HCT116 (cell line): ENCODE measurements at regions not wholly inside any gene's neighbourhood (a gene's known extent, or its start where the extent isn't known, plus 50 kb on each side); places are given as distances from the start of the nearest gene placed in this dataset.

ENCODE experiments used
- ATAC-seq: fragments of 200-7000 bp; cut with Tn5 transposase; 2 replicates; pipeline ENCODE4 v1.9.1; 2020; ENCODE audit warnings: mild to moderate bottlenecking, moderate library complexity
- BruUV-seq: library from RNA; stranded (reverse); fragments of 400-500 nt; replicated peaks from 2 replicates; lab custom pipeline; 2021; lab: Mats Ljungman, UMichigan
- CTCF ChIA-PET: fragments of 300-600 bp; sonication (Branson Sonifier 250); formaldehyde crosslinking; loops from one replicate; lab custom pipeline; 2021; ENCODE audit warnings: antibody characterized with exemption; lab: Charles Lee
- POLR2A ChIA-PET: fragments of 300-600, 350-600 bp; sonication (Branson Sonifier 250); formaldehyde crosslinking; loops from one replicate; lab custom pipeline; 2021; ENCODE audit warnings: antibody characterized with exemption; lab: Charles Lee
- RAD21 ChIA-PET, 2 experiments: fragments of 300-600 bp; sonication (Branson Sonifier 250); formaldehyde crosslinking; loops; one replicate each; lab custom pipeline; 2023; ENCODE audit warnings: low total read pairs in 2 of 2; ENCODE audit not compliant: uncharacterized antibody in 2 of 2, unreplicated experiment in 2 of 2, low non-redundant PET in 1 of 2; lab: Charles Lee
- DNase-seq: peaks from one replicate; pipeline ENCODE4 v3.0.0-alpha.2; 2010; ENCODE audit warnings: low read depth, low spot score
- H2AFZ ChIP-seq: fragments of 200-600 bp; shearing (Covaris generic), sonication (generic); 2 replicates; pipeline ENCODE4 v1.6.1; 2017; ENCODE audit warnings: low read depth, mixed run types, mixed read lengths, antibody characterized with exemption, low read length; ENCODE audit not compliant: poor library complexity, severe bottlenecking
- H3K27ac ChIP-seq: 2 replicates; pipeline ENCODE4 v1.5.1; 2012; ENCODE audit warnings: low read depth, low read length
- H3K27me3 ChIP-seq: fragments of 200-600 bp; sonication (generic); 2 replicates; pipeline ENCODE4 v1.6.1; 2016; ENCODE audit warnings: mixed run types, low read length, mixed read lengths; ENCODE audit not compliant: insufficient read depth
- H3K36me3 ChIP-seq, 2 experiments: fragments of 200-500 bp in 1 of 2; fragments of 200-600 bp in 1 of 2; sonication (Bioruptor generic) in 1 of 2; sonication (generic) in 1 of 2; 2 replicates each; pipeline versions ENCODE4 v1.5.1 to v1.6.1; 2014 to 2016; ENCODE audit warnings: low read length in 2 of 2, inconsistent platforms in 1 of 2, mixed read lengths in 1 of 2, mixed run types in 1 of 2; ENCODE audit not compliant: insufficient read depth in 2 of 2, control insufficient read depth in 1 of 2
- H3K4me1 ChIP-seq, 2 experiments: fragments of 200-600 bp in 1 of 2; sonication (generic) in 1 of 2; 2 replicates each; pipeline versions ENCODE4 v1.5.1 to v1.6.1; 2012 to 2017; ENCODE audit warnings: low read length in 2 of 2, inconsistent platforms in 1 of 2, mild to moderate bottlenecking in 1 of 2, mixed read lengths in 1 of 2, mixed run types in 1 of 2, moderate library complexity in 1 of 2; ENCODE audit not compliant: insufficient read depth in 2 of 2, control insufficient read depth in 1 of 2
- H3K4me2 ChIP-seq: fragments of 200-600 bp; sonication (generic); 2 replicates; pipeline ENCODE4 v1.6.1; 2017; ENCODE audit warnings: mixed run types, low read length, mixed read lengths
- H3K4me3 ChIP-seq, 2 experiments: fragments of 200-600 bp in 1 of 2; sonication (generic) in 1 of 2; replicated peaks in 1 of 2; 2 replicates each; pipeline ENCODE4 v1.5.1; 2011 to 2016; ENCODE audit warnings: low read length in 2 of 2, control low read depth in 1 of 2, low read depth in 1 of 2, mild to moderate bottlenecking in 1 of 2, mixed read lengths in 1 of 2, mixed run types in 1 of 2
- H3K79me2 ChIP-seq: fragments of 200-600 bp; sonication (generic); 2 replicates; pipeline ENCODE4 v1.6.1; 2017; ENCODE audit warnings: mild to moderate bottlenecking, mixed run types, low read length, moderate library complexity, mixed read lengths; ENCODE audit not compliant: insufficient read depth
- H3K9ac ChIP-seq: fragments of 200-600 bp; sonication (generic); 2 replicates; pipeline ENCODE4 v1.6.1; 2016; ENCODE audit warnings: low read length, mixed read lengths
- H3K9me2 ChIP-seq: fragments of 200-600 bp; sonication (generic), shearing (Covaris generic); 2 replicates; pipeline ENCODE4 v1.6.1; 2017; ENCODE audit warnings: mixed run types, mild to moderate bottlenecking, moderate library complexity; ENCODE audit not compliant: insufficient read depth
- H3K9me3 ChIP-seq, 2 experiments: fragments of 200-500 bp in 1 of 2; fragments of 200-600 bp in 1 of 2; sonication (Bioruptor generic) in 1 of 2; sonication (generic) in 1 of 2; 2 replicates each; pipeline ENCODE4 v1.6.1; 2014 to 2017; ENCODE audit warnings: low read length in 2 of 2, mixed read lengths in 2 of 2, inconsistent platforms in 1 of 2, low read depth in 1 of 2, mild to moderate bottlenecking in 1 of 2, mixed run types in 1 of 2, moderate library complexity in 1 of 2; ENCODE audit not compliant: control insufficient read depth in 1 of 2, insufficient read depth in 1 of 2
- H4K20me1 ChIP-seq: fragments of 200-600 bp; sonication (generic), shearing (Covaris generic); 2 replicates; pipeline ENCODE4 v1.6.1; 2017; ENCODE audit warnings: mixed run types, mild to moderate bottlenecking, moderate library complexity; ENCODE audit not compliant: insufficient read depth
- CBX3 ChIP-seq: IDR thresholded peaks from 2 replicates; pipeline ENCODE4 v1.6.1; 2012; ENCODE audit warnings: low read depth
- CEBPB ChIP-seq: IDR thresholded peaks from 2 replicates; pipeline ENCODE4 v1.6.1; 2012; ENCODE audit warnings: low read depth
- EZH2phosphoT487 ChIP-seq: fragments of 200-600 bp; IDR thresholded peaks from 2 replicates; pipeline ENCODE4 v1.6.1; 2018; ENCODE audit warnings: antibody characterized with exemption, borderline replicate concordance
- FOSL1 ChIP-seq: IDR thresholded peaks from 2 replicates; pipeline ENCODE4 v1.6.1; 2012; ENCODE audit warnings: low read depth
- JUND ChIP-seq: IDR thresholded peaks from 2 replicates; pipeline ENCODE4 v1.6.1; 2012
- POLR2AphosphoS5 ChIP-seq: IDR thresholded peaks from 2 replicates; pipeline ENCODE4 v1.6.1; 2011; ENCODE audit warnings: mild to moderate bottlenecking, low read depth, low read length, moderate library complexity
- YY1 ChIP-seq: IDR thresholded peaks from 2 replicates; pipeline ENCODE4 v1.6.1; 2011; ENCODE audit warnings: low read length, low read depth, moderate library complexity, mild to moderate bottlenecking; ENCODE audit not compliant: insufficient replicate concordance; ENCODE audit errors: extremely low read depth
- ZFX ChIP-seq: fragments of 450-650 bp; IDR thresholded peaks from 2 replicates; pipeline ENCODE4 v1.6.1; 2017
- intact Hi-C: fragments of 100-400 bp; cut with micrococcal nuclease; formaldehyde crosslinking; loops from 2 replicates; pipeline ENCODE4 v1.10.0; 2022
- TF ChIP-seq, protein P1 (sequence below): IDR thresholded peaks from 2 replicates; pipeline ENCODE4 v1.6.1; 2011; ENCODE audit warnings: mild to moderate bottlenecking, low read length, moderate library complexity; ENCODE audit not compliant: insufficient replicate concordance; ENCODE audit errors: extremely low read depth
- TF ChIP-seq, protein P2 (sequence below): IDR thresholded peaks from 2 replicates; pipeline ENCODE4 v1.6.1; 2012; ENCODE audit warnings: low read depth

DNA sequence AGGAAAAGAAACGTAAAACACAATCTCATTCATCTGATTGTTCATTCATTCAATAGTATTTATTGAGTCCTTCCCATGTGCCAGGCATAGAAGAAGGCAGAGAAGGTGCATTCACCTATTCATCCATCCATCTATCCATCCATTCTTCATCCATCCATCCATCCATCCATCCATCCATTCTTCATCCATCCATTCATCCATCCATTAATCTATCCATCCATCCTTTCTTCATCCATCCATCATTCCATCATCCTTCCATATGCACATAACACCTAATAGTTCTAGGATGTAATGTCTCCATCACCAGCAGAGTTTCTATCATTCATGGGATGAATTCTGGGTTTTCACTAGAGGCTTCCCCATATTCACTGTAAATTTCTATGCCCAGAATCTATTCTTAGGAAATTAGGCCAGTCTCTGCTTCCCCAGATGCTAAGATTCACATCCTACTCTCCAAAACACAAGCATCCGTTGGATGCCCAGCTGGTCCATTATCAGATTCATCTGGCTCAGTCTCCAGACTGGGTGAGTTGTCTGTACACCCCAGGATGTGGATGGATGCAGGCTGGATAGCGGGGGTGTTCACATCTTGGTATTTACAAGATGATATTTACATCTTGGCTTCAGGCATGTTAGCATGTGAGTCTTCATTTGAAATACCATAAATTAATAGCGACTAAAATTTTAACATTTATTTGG is 517.7 kb upstream of the SULF2 start (continued):
- TF ChIP-seq, protein P1, sequence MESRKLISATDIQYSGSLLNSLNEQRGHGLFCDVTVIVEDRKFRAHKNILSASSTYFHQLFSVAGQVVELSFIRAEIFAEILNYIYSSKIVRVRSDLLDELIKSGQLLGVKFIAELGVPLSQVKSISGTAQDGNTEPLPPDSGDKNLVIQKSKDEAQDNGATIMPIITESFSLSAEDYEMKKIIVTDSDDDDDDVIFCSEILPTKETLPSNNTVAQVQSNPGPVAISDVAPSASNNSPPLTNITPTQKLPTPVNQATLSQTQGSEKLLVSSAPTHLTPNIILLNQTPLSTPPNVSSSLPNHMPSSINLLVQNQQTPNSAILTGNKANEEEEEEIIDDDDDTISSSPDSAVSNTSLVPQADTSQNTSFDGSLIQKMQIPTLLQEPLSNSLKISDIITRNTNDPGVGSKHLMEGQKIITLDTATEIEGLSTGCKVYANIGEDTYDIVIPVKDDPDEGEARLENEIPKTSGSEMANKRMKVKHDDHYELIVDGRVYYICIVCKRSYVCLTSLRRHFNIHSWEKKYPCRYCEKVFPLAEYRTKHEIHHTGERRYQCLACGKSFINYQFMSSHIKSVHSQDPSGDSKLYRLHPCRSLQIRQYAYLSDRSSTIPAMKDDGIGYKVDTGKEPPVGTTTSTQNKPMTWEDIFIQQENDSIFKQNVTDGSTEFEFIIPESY = no peak

DNA sequence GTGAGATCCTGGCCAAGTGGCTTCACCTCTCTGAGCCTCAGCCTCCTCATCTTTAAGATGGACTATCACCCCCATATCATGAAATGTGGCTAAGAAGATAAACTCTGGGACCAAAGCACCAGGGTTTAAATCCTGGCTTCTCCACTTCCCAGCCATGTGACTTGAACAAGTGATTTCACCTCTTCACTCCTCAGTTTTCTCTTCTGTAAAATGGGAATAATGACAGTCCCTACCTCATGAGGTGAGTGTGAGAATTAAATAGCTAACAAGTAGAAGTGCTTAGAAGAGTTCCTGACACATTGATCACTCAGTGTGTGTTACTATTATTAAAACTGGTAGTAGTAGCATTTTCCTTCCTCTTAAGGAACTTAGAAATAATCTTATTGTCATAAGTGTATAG is 516.9 kb upstream of the SULF2 start:
- no peaks in the 10 kb centered on the region for H3K9me2 ChIP-seq
- ChIA-PET POLR2A (no interaction called here), CTCF (no interaction called here), RAD21 (no interaction called here)
- peaks cover 6 to 12% of the 10 kb centered on the region in 2 experiments; a peak in 3 of 4 replicates for H3K4me1 ChIP-seq
- H4K20me1 ChIP-seq = no peaks in the 10 kb centered on the region
- H3K9ac ChIP-seq = no peak overlapping the region
- no peaks in the 10 kb centered on the region for H3K9me3 ChIP-seq
- H3K27me3 ChIP-seq = peaks cover 22% of the 10 kb centered on the region
- TF ChIP-seq CBX3 (no peak), JUND (no peak), POLR2AphosphoS5 (no peak), EZH2phosphoT487 (no peak), YY1 (no peak), ZFX (no peak), FOSL1 (no peak), CEBPB (no peak)
- TF ChIP-seq, protein P1 = no peak
- TF ChIP-seq, protein P2, sequence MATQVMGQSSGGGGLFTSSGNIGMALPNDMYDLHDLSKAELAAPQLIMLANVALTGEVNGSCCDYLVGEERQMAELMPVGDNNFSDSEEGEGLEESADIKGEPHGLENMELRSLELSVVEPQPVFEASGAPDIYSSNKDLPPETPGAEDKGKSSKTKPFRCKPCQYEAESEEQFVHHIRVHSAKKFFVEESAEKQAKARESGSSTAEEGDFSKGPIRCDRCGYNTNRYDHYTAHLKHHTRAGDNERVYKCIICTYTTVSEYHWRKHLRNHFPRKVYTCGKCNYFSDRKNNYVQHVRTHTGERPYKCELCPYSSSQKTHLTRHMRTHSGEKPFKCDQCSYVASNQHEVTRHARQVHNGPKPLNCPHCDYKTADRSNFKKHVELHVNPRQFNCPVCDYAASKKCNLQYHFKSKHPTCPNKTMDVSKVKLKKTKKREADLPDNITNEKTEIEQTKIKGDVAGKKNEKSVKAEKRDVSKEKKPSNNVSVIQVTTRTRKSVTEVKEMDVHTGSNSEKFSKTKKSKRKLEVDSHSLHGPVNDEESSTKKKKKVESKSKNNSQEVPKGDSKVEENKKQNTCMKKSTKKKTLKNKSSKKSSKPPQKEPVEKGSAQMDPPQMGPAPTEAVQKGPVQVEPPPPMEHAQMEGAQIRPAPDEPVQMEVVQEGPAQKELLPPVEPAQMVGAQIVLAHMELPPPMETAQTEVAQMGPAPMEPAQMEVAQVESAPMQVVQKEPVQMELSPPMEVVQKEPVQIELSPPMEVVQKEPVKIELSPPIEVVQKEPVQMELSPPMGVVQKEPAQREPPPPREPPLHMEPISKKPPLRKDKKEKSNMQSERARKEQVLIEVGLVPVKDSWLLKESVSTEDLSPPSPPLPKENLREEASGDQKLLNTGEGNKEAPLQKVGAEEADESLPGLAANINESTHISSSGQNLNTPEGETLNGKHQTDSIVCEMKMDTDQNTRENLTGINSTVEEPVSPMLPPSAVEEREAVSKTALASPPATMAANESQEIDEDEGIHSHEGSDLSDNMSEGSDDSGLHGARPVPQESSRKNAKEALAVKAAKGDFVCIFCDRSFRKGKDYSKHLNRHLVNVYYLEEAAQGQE = no peak
- intact Hi-C loops = no loop called here
- H2AFZ ChIP-seq = no peak overlapping the region
- no peaks in the 10 kb centered on the region for H3K79me2 ChIP-seq
- H3K27ac ChIP-seq = no peak overlapping the region
- ATAC-seq (no peak), DNase-seq (no peak)
- no peaks in the 10 kb centered on the region for H3K36me3 ChIP-seq
- BruUV-seq = no TSS peak
- no peak overlapping the region for H3K4me3 ChIP-seq
- H3K4me2 ChIP-seq = no peak overlapping the region
